ENCODE measurements at regions not wholly inside any gene's neighbourhood (a gene's known extent, or its start where the extent isn't known, plus 50 kb on each side); places are given as distances from the start of the nearest gene placed in this dataset.
"Not testable (repeated sequence)": the region's sequence is repeated elsewhere in the genome, so short reads cannot be mapped to it uniquely, and the experiment has no call there.

- no peak for DNase-seq (ENCODE audit: low spot score)
Measured at GRCh38 chr2:84052043-84052442, 407.0 kb downstream of the SUCLG1 start.

- DNase-seq (ENCODE audit: low spot score) = no peak
Measured at GRCh38 chr2:84048964-84049363, 410.1 kb downstream of the SUCLG1 start.

- no peak for DNase-seq (ENCODE audit: low spot score)
Measured at GRCh38 chr2:84041506-84041905, 417.6 kb downstream of the SUCLG1 start.

- DNase-seq (ENCODE audit: low spot score) = no peak
Measured at GRCh38 chr2:84040281-84040680, 418.8 kb downstream of the SUCLG1 start.

GRCh38 chr2:84038866-84039265 is 420.2 kb downstream of the SUCLG1 start:
- DNase-seq (ENCODE audit: low spot score) = no peak

GRCh38 chr2:84033347-84033974 is 425.6 kb downstream of the SUCLG1 start:
- no peak for DNase-seq (ENCODE audit: low spot score)

GRCh38 chr2:84031312-84032050 is 427.6 kb downstream of the SUCLG1 start:
- no peak for DNase-seq (ENCODE audit: low spot score)

- no peak for DNase-seq (ENCODE audit: low spot score)
Measured at GRCh38 chr2:84029903-84030575, 429.0 kb downstream of the SUCLG1 start.

- DNase-seq (ENCODE audit: low spot score) = no peak
Measured at GRCh38 chr2:84026818-84027217, 432.3 kb downstream of the SUCLG1 start.

- no peak for DNase-seq (ENCODE audit: low spot score)
Measured at GRCh38 chr2:84022810-84023431, 436.2 kb downstream of the SUCLG1 start.

- DNase-seq (ENCODE audit: low spot score) = no peak
Measured at GRCh38 chr2:84017010-84017409, 442.1 kb downstream of the SUCLG1 start.

GRCh38 chr2:84016183-84016582 is 442.9 kb downstream of the SUCLG1 start:
- no peak for DNase-seq (ENCODE audit: low spot score)

GRCh38 chr2:83997889-83998288 is 461.2 kb downstream of the SUCLG1 start:
- DNase-seq (ENCODE audit: low spot score) = no peak

GRCh38 chr2:83994633-83995179 is 464.4 kb downstream of the SUCLG1 start:
- no peak for DNase-seq (ENCODE audit: low spot score)

GRCh38 chr2:83993873-83994632 is 465.0 kb downstream of the SUCLG1 start:
- no peak for DNase-seq (ENCODE audit: low spot score)

- DNase-seq (ENCODE audit: low spot score) = no peak
Measured at GRCh38 chr2:83991992-83992391, 467.1 kb downstream of the SUCLG1 start.

GRCh38 chr2:83990636-83991035 is 468.4 kb downstream of the SUCLG1 start:
- no peak for DNase-seq (ENCODE audit: low spot score)

- DNase-seq (ENCODE audit: low spot score) = not testable (repeated sequence)
Measured at GRCh38 chr2:83976628-83977027, 482.5 kb downstream of the SUCLG1 start.

- no peak for DNase-seq (ENCODE audit: low spot score)
Measured at GRCh38 chr2:83972128-83972527, 487.0 kb downstream of the SUCLG1 start.

- DNase-seq (ENCODE audit: low spot score) = no peak
Measured at GRCh38 chr2:83971547-83971946, 487.5 kb downstream of the SUCLG1 start.

- DNase-seq (ENCODE audit: low spot score) = no peak
Measured at GRCh38 chr2:83970217-83970929, 488.7 kb downstream of the SUCLG1 start.

Measured in CD4-positive, alpha-beta T cell treated with Interleukin-6 at 100 ng/mL for 8 hours (primary cell).